ENCODE measurements at regions not wholly inside any gene's neighbourhood (a gene's known extent, or its start where the extent isn't known, plus 50 kb on each side); places are given as distances from the start of the nearest gene placed in this dataset.
A peak's percentile ranks its signal among the peaks of the same experiment; 100 is the strongest.
"Not testable (repeated sequence)": the region's sequence is repeated elsewhere in the genome, so short reads cannot be mapped to it uniquely, and the experiment has no call there.

GRCh38 chr11:128036556-128037093 is 550.7 kb downstream of the ETS1 start:
- Histone ChIP-seq H3K27ac (ENCODE audit: low read length) (no peak overlapping the region), H3K4me1 (ENCODE audit: low read length) (no peaks in the 10 kb centered on the region), H4K20me1 (ENCODE audit: insufficient read depth, low read length) (no peaks in the 10 kb centered on the region), H3K9ac (ENCODE audit: low read length) (no peak overlapping the region), H3K36me3 (replicated peaks; ENCODE audit: low read depth, low read length) (no peaks in the 10 kb centered on the region), H3K4me3 (ENCODE audit: low read length) (no peak overlapping the region), H3K9me3 (ENCODE audit: insufficient read depth, low read length) (no peaks in the 10 kb centered on the region), H3K79me2 (ENCODE audit: low read length) (no peaks in the 10 kb centered on the region), H3K4me2 (ENCODE audit: low read length) (no peak overlapping the region), H3K27me3 (ENCODE audit: low read depth, low read length) (peaks cover 38% of the 10 kb centered on the region), H2AFZ (ENCODE audit: low read depth, low read length) (no peak overlapping the region)
- TF ChIP-seq CTCF (IDR thresholded peaks at IDR 0.05; ENCODE audit: low read depth, low read length) (no peak), EZH2phosphoT487 (IDR thresholded peaks at IDR 0.05; ENCODE audit: low read depth) (no peak)

GRCh38 chr11:128036006-128036405 is 551.4 kb downstream of the ETS1 start:
- Histone ChIP-seq H3K27me3 (ENCODE audit: low read depth, low read length) (peaks cover 38% of the 10 kb centered on the region), H4K20me1 (ENCODE audit: insufficient read depth, low read length) (no peaks in the 10 kb centered on the region), H3K27ac (ENCODE audit: low read length) (no peak overlapping the region), H3K9ac (ENCODE audit: low read length) (no peak overlapping the region), H3K4me3 (ENCODE audit: low read length) (no peak overlapping the region), H3K4me1 (ENCODE audit: low read length) (no peaks in the 10 kb centered on the region), H3K9me3 (ENCODE audit: insufficient read depth, low read length) (no peaks in the 10 kb centered on the region), H3K79me2 (ENCODE audit: low read length) (no peaks in the 10 kb centered on the region), H3K36me3 (replicated peaks; ENCODE audit: low read depth, low read length) (no peaks in the 10 kb centered on the region), H3K4me2 (ENCODE audit: low read length) (no peak overlapping the region), H2AFZ (ENCODE audit: low read depth, low read length) (no peak overlapping the region)
- TF ChIP-seq CTCF (IDR thresholded peaks at IDR 0.05; ENCODE audit: low read depth, low read length) (no peak), EZH2phosphoT487 (IDR thresholded peaks at IDR 0.05; ENCODE audit: low read depth) (no peak)

- peaks cover 63% of the 10 kb centered on the region for H3K27me3 ChIP-seq (ENCODE audit: low read depth, low read length)
Measured at GRCh38 chr11:128031538-128032134, 555.7 kb downstream of the ETS1 start.

GRCh38 chr11:128029219-128029722 is 558.1 kb downstream of the ETS1 start:
- Histone ChIP-seq H3K36me3 (replicated peaks; ENCODE audit: low read depth, low read length) (no peaks in the 10 kb centered on the region), H2AFZ (ENCODE audit: low read depth, low read length) (no peak overlapping the region), H3K4me2 (ENCODE audit: low read length) (no peak overlapping the region), H3K9me3 (ENCODE audit: insufficient read depth, low read length) (no peaks in the 10 kb centered on the region), H4K20me1 (ENCODE audit: insufficient read depth, low read length) (no peaks in the 10 kb centered on the region), H3K27ac (ENCODE audit: low read length) (no peak overlapping the region), H3K4me1 (ENCODE audit: low read length) (no peaks in the 10 kb centered on the region), H3K4me3 (ENCODE audit: low read length) (no peak overlapping the region), H3K9ac (ENCODE audit: low read length) (no peak overlapping the region), H3K27me3 (ENCODE audit: low read depth, low read length) (peaks cover 56% of the 10 kb centered on the region), H3K79me2 (ENCODE audit: low read length) (no peaks in the 10 kb centered on the region)
- TF ChIP-seq EZH2phosphoT487 (IDR thresholded peaks at IDR 0.05; ENCODE audit: low read depth) (no peak), CTCF (IDR thresholded peaks at IDR 0.05; ENCODE audit: low read depth, low read length) (no peak)

More at GRCh38 chr11:128031538-128032134, 555.7 kb downstream of the ETS1 start:
- not testable (repeated sequence) for H3K4me1 ChIP-seq (ENCODE audit: low read length); H2AFZ ChIP-seq (ENCODE audit: low read depth, low read length); H3K27ac ChIP-seq (ENCODE audit: low read length); H3K4me2 ChIP-seq (ENCODE audit: low read length); H3K4me3 ChIP-seq (ENCODE audit: low read length); H3K9ac ChIP-seq (ENCODE audit: low read length); H3K79me2 ChIP-seq (ENCODE audit: low read length); H3K36me3 ChIP-seq (replicated peaks; ENCODE audit: low read depth, low read length); H3K9me3 ChIP-seq (ENCODE audit: insufficient read depth, low read length); H4K20me1 ChIP-seq (ENCODE audit: insufficient read depth, low read length)
- peak; percentile 76 for TF ChIP-seq CTCF (IDR thresholded peaks at IDR 0.05; ENCODE audit: low read depth, low read length)

All from OCI-LY3 (cell line).